Kidney (tissue), 13 donors: ENCODE measurements at regions not wholly inside any gene's neighbourhood (a gene's known extent, or its start where the extent isn't known, plus 50 kb on each side); places are given as distances from the start of the nearest gene placed in this dataset.
A peak's percentile ranks its signal among the peaks of the same experiment; 100 is the strongest.

Experiments
- DNase-seq, 5 donors: peaks; one replicate each; pipeline ENCODE4 v3.0.0-alpha.2; 2013 to 2020
- FAIRE-seq: peaks from 2 replicates; lab custom pipeline; 2012; peaks lifted over from hg19 to GRCh38; lab: Jason Lieb, UNC
- H3K27ac ChIP-seq, 2 donors: one replicate each; pipeline ENCODE4 v1.7.0; 2013; ENCODE audit warnings: low read depth in 2 of 2, low read length in 2 of 2, inconsistent platforms in 1 of 2
- H3K27me3 ChIP-seq: one replicate; pipeline ENCODE4 v1.7.1; 2013; ENCODE audit warnings: low read length, inconsistent platforms; ENCODE audit not compliant: control insufficient read depth, insufficient read depth
- H3K36me3 ChIP-seq, 3 donors: one replicate each; pipeline versions ENCODE4 v1.7.0 to v1.7.1; 2013; ENCODE audit warnings: low read length in 3 of 3, control low read depth in 1 of 3, inconsistent platforms in 1 of 3; ENCODE audit not compliant: insufficient read depth in 3 of 3, control insufficient read depth in 2 of 3
- H3K4me1 ChIP-seq, 3 donors: one replicate each; pipeline versions ENCODE4 v1.7.0 to v1.7.1; 2013; ENCODE audit warnings: low read length in 3 of 3, inconsistent platforms in 1 of 3, low read depth in 1 of 3; ENCODE audit not compliant: control insufficient read depth in 2 of 3, insufficient read depth in 2 of 3
- H3K4me3 ChIP-seq, 3 donors: one replicate each; pipeline versions ENCODE4 v1.7.0 to v1.8.1; 2013; ENCODE audit warnings: low read length in 3 of 3, control low read depth in 1 of 3, inconsistent platforms in 1 of 3
- H3K9ac ChIP-seq, 3 donors: one replicate each; pipeline versions ENCODE4 v1.7.0 to v1.7.1; 2013; ENCODE audit warnings: low read length in 3 of 3, control low read depth in 1 of 3, inconsistent platforms in 1 of 3
- H3K9me3 ChIP-seq, 3 donors: one replicate each; pipeline versions ENCODE4 v1.7.0 to v1.7.1; 2013; ENCODE audit warnings: low read length in 3 of 3, control low read depth in 1 of 3, inconsistent platforms in 1 of 3; ENCODE audit not compliant: control insufficient read depth in 2 of 3, insufficient read depth in 1 of 3
- CTCF ChIP-seq: IDR thresholded peaks from 3 replicates; pipeline ENCODE4 v1.5.1; 2012; ENCODE audit warnings: mild to moderate bottlenecking, moderate library complexity, borderline replicate concordance; ENCODE audit not compliant: insufficient read depth; ENCODE audit errors: extremely low read depth
- intact Hi-C: fragments of 100-400 bp; cut with DNase I; formaldehyde crosslinking; loops from one replicate; pipeline ENCODE4 v1.11.1; 2022
- donor health status: control.
- donor health status: control.
- donor health status: control.
- donor health status: control.
- donor health status: control.
- donor health status: DM: yes; HTN: yes; CAD: no.
- donor health status: Normal renal cell carcinoma (clear cell type).

- TF ChIP-seq CTCF: no peak
- Histone ChIP-seq H3K9ac (peak overlapping the region in 1 of 3 donors; percentile 70), H3K4me1 (peaks cover 0 to 36% (median 33%) of the 10 kb centered on the region in 3 donors), H3K27ac (peak overlapping the region; percentile 66 to 78), H3K27me3 (no peaks in the 10 kb centered on the region), H3K36me3 (no peaks in the 10 kb centered on the region), H3K4me3 (no peak overlapping the region), H3K9me3 (no peaks in the 10 kb centered on the region)
- FAIRE-seq (no peak), DNase-seq (no peak)
- intact Hi-C loops: no loop called here
Observed at GRCh38 chr5:173767574-173768266, 120.4 kb upstream of the CPEB4 start.

GRCh38 chr5:173768267-173768806 is 119.8 kb upstream of the CPEB4 start:
- intact Hi-C loops: no loop called here
- DNase-seq (no peak), FAIRE-seq (no peak)
- Histone ChIP-seq H3K4me3 (no peak overlapping the region), H3K27ac (peak overlapping the region; percentile 66 to 78), H3K9me3 (no peaks in the 10 kb centered on the region), H3K36me3 (no peaks in the 10 kb centered on the region), H3K4me1 (peaks cover 0 to 31% (median 29%) of the 10 kb centered on the region in 3 donors), H3K27me3 (no peaks in the 10 kb centered on the region), H3K9ac (peak overlapping the region in 1 of 3 donors; percentile 23)
- TF ChIP-seq CTCF: no peak

- Histone ChIP-seq H3K36me3 (no peaks in the 10 kb centered on the region), H3K27me3 (no peaks in the 10 kb centered on the region), H3K9me3 (no peaks in the 10 kb centered on the region), H3K9ac (no peak overlapping the region), H3K4me3 (no peak overlapping the region), H3K27ac (no peak overlapping the region), H3K4me1 (peaks cover 0 to 26% (median 25%) of the 10 kb centered on the region in 3 donors)
- FAIRE-seq (no peak), DNase-seq (no peak)
- intact Hi-C loops: no loop called here
- TF ChIP-seq CTCF: no peak
Observed at GRCh38 chr5:173768891-173769290, 119.3 kb upstream of the CPEB4 start.
